H1 (cell line): ENCODE measurements at regions not wholly inside any gene's neighbourhood (a gene's known extent, or its start where the extent isn't known, plus 50 kb on each side); places are given as distances from the start of the nearest gene placed in this dataset.
"Not testable (repeated sequence)": the region's sequence is repeated elsewhere in the genome, so short reads cannot be mapped to it uniquely, and the experiment has no call there.

Experiments used
- CTCF ChIA-PET: fragments of 300-600 bp; sonication (Branson Sonifier 250); formaldehyde crosslinking; loops from one replicate; lab custom pipeline; 2021; ENCODE audit not compliant: partially characterized antibody; lab: Charles Lee
- POLR2A ChIA-PET: fragments of 300-600 bp; sonication (Branson Sonifier 250); formaldehyde crosslinking; loops from one replicate; lab custom pipeline; 2021; ENCODE audit warnings: inconsistent platforms; ENCODE audit not compliant: partially characterized antibody; lab: Charles Lee
- DNase-seq, 2 experiments: peaks; one replicate each; pipeline versions ENCODE4 v3.0.0 to v3.0.0-alpha.2; 2010 to 2022; ENCODE audit warnings: low spot score in 2 of 2, low read depth in 1 of 2, mixed read lengths in 1 of 2
- FAIRE-seq: peaks from 2 replicates; lab custom pipeline; 2011; peaks lifted over from hg19 to GRCh38; lab: Jason Lieb, UNC
- H2AFZ ChIP-seq: 2 replicates; pipeline ENCODE4 v1.8.1; 2012; ENCODE audit warnings: low read length, inconsistent platforms
- H2AK5ac ChIP-seq: 2 replicates; pipeline ENCODE4 v1.6.1; 2013; ENCODE audit warnings: low read depth, low read length
- H2BK120ac ChIP-seq: replicated peaks from 2 replicates; pipeline ENCODE3; 2013; ENCODE audit warnings: low read depth, low read length, inconsistent platforms
- H2BK12ac ChIP-seq: 2 replicates; pipeline ENCODE4 v1.6.1; 2013; ENCODE audit warnings: low read depth, low read length
- H2BK15ac ChIP-seq: 2 replicates; pipeline ENCODE4 v1.6.1; 2013; ENCODE audit warnings: low read length
- H2BK20ac ChIP-seq: 2 replicates; pipeline ENCODE4 v1.6.1; 2013; ENCODE audit warnings: low read length
- H2BK5ac ChIP-seq: 2 replicates; pipeline ENCODE4 v1.6.1; 2013; ENCODE audit warnings: low read depth, low read length
- H3K14ac ChIP-seq: 2 replicates; pipeline ENCODE4 v1.6.1; 2013; ENCODE audit warnings: inconsistent platforms; ENCODE audit not compliant: insufficient read length
- H3K18ac ChIP-seq: 2 replicates; pipeline ENCODE4 v1.6.1; 2013; ENCODE audit warnings: low read length; ENCODE audit errors: extremely low read depth
- H3K23ac ChIP-seq: 2 replicates; pipeline ENCODE4 v1.6.1; 2013; ENCODE audit warnings: inconsistent platforms; ENCODE audit not compliant: insufficient read length
- H3K23me2 ChIP-seq: 2 replicates; pipeline ENCODE4 v1.6.1; 2013; ENCODE audit warnings: low read depth, low read length
- H3K27ac ChIP-seq: 2 replicates; pipeline ENCODE4 v1.6.1; 2011; ENCODE audit warnings: low read depth, low read length, inconsistent platforms
- H3K27me3 ChIP-seq, 4 experiments: replicated peaks in 1 of 4; 1 replicate in 1 of 4; 2 replicates in 3 of 4; pipeline versions ENCODE4 v1.6.1 to v1.8.1; 2011 to 2013; ENCODE audit warnings: low read length in 3 of 4, mild to moderate bottlenecking in 3 of 4, inconsistent platforms in 2 of 4, mixed read lengths in 2 of 4, moderate library complexity in 1 of 4; ENCODE audit not compliant: control insufficient read depth in 3 of 4, insufficient read depth in 3 of 4; ENCODE audit errors: extremely low read depth in 1 of 4
- H3K36me3 ChIP-seq, 4 experiments: 2 replicates each; pipeline versions ENCODE4 v1.6.1 to v1.8.1; 2011 to 2013; ENCODE audit warnings: mild to moderate bottlenecking in 4 of 4, low read length in 3 of 4, moderate library complexity in 2 of 4, control low read depth in 1 of 4, inconsistent platforms in 1 of 4; ENCODE audit not compliant: insufficient read depth in 4 of 4, control insufficient read depth in 2 of 4
- H3K4ac ChIP-seq: replicated peaks from 2 replicates; pipeline ENCODE3; 2013; ENCODE audit warnings: low read length, low read depth, mixed read lengths, inconsistent platforms; ENCODE audit not compliant: insufficient read length
- H3K4me1 ChIP-seq, 4 experiments: replicated peaks in 1 of 4; 1 replicate in 1 of 4; 2 replicates in 3 of 4; pipeline versions ENCODE4 v1.6.1 to v1.8.1; 2011 to 2013; ENCODE audit warnings: low read length in 3 of 4, inconsistent platforms in 2 of 4, mixed read lengths in 1 of 4; ENCODE audit not compliant: insufficient read depth in 4 of 4, control insufficient read depth in 3 of 4
- H3K4me2 ChIP-seq, 2 experiments: 2 replicates each; pipeline versions ENCODE4 v1.6.1 to v1.8.1; 2011 to 2013; ENCODE audit warnings: low read depth in 2 of 2, low read length in 2 of 2, control low read depth in 1 of 2, inconsistent platforms in 1 of 2, mild to moderate bottlenecking in 1 of 2; ENCODE audit not compliant: insufficient read depth in 1 of 2
- H3K4me3 ChIP-seq, 4 experiments: fragments of 200-600, 300-600 bp in 1 of 4; sonication (generic), shearing (Covaris generic), sonication (Bioruptor Twin) in 1 of 4; 2 replicates each; pipeline versions ENCODE4 v1.5.1 to v1.8.1; 2011 to 2016; ENCODE audit warnings: low read length in 4 of 4, low read depth in 3 of 4, control low read depth in 2 of 4, inconsistent platforms in 2 of 4, mild to moderate bottlenecking in 2 of 4, mixed read lengths in 1 of 4, moderate library complexity in 1 of 4; ENCODE audit not compliant: insufficient read depth in 2 of 4; ENCODE audit errors: extremely low read depth in 1 of 4
- H3K56ac ChIP-seq: replicated peaks from 2 replicates; pipeline ENCODE3; 2013; ENCODE audit warnings: low read depth, mild to moderate bottlenecking, mixed read lengths, low read length, inconsistent platforms; ENCODE audit not compliant: insufficient read length
- H3K79me1 ChIP-seq: 2 replicates; pipeline ENCODE4 v1.6.1; 2013; ENCODE audit warnings: low read depth, low read length, control low read depth
- H3K79me2 ChIP-seq, 2 experiments: 2 replicates each; pipeline versions ENCODE4 v1.6.1 to v1.8.1; 2012 to 2013; ENCODE audit warnings: low read length in 2 of 2, mild to moderate bottlenecking in 2 of 2, inconsistent platforms in 1 of 2; ENCODE audit not compliant: insufficient read depth in 2 of 2, control insufficient read depth in 1 of 2
- H3K9ac ChIP-seq, 4 experiments: replicated peaks in 1 of 4; 1 replicate in 1 of 4; 2 replicates in 3 of 4; pipeline versions ENCODE4 v1.6.1 to v1.8.1; 2011 to 2013; ENCODE audit warnings: low read depth in 3 of 4, low read length in 3 of 4, control low read depth in 2 of 4, mild to moderate bottlenecking in 2 of 4, moderate library complexity in 2 of 4, inconsistent platforms in 1 of 4; ENCODE audit errors: extremely low read depth in 1 of 4
- H3K9me3 ChIP-seq, 2 experiments: 2 replicates each; pipeline versions ENCODE4 v1.6.1 to v1.8.1; 2012 to 2013; ENCODE audit warnings: mild to moderate bottlenecking in 2 of 2, moderate library complexity in 2 of 2, control low read depth in 1 of 2, inconsistent platforms in 1 of 2, low read depth in 1 of 2, low read length in 1 of 2, mixed read lengths in 1 of 2; ENCODE audit not compliant: insufficient read depth in 2 of 2
- H4K20me1 ChIP-seq, 2 experiments: replicated peaks in 1 of 2; 2 replicates each; pipeline versions ENCODE3 to v1.8.1; 2011 to 2013; ENCODE audit warnings: inconsistent platforms in 2 of 2, low read length in 2 of 2, mild to moderate bottlenecking in 1 of 2; ENCODE audit not compliant: insufficient read depth in 2 of 2, control insufficient read depth in 1 of 2
- H4K5ac ChIP-seq: 2 replicates; pipeline ENCODE4 v1.6.1; 2013; ENCODE audit warnings: low read length, low read depth, mixed read lengths, inconsistent platforms; ENCODE audit not compliant: insufficient read length
- H4K8ac ChIP-seq: 2 replicates; pipeline ENCODE4 v1.8.0; 2013; ENCODE audit warnings: mild to moderate bottlenecking, moderate library complexity, low read length, inconsistent platforms; ENCODE audit not compliant: insufficient read depth; ENCODE audit errors: extremely low read depth
- H4K91ac ChIP-seq: replicated peaks from 2 replicates; pipeline ENCODE3; 2013; ENCODE audit warnings: low read length, mixed read lengths, inconsistent platforms; ENCODE audit not compliant: insufficient read length
- RXRA ChIP-seq: IDR thresholded peaks from 2 replicates; pipeline ENCODE4 v1.6.1; 2011; ENCODE audit warnings: low read depth, mild to moderate bottlenecking, low read length, moderate library complexity; ENCODE audit not compliant: insufficient read depth
- ZNF274 ChIP-seq: IDR thresholded peaks from 2 replicates; pipeline ENCODE4 v1.7.0; 2012; ENCODE audit warnings: low read length, borderline replicate concordance; ENCODE audit errors: extremely low read depth
- whole genome bisulfite sequencing, 2 experiments: shearing (Covaris generic) in 1 of 2; methylation state at CpG; one replicate each; pipeline versions ENCODE4 v1.1.6 to v1.1.7; 2013 to 2015; ENCODE audit warnings: low lambda C conversion rate in 2 of 2, mixed read lengths in 2 of 2, inconsistent platforms in 1 of 2, low coverage in 1 of 2, missing lambda C conversion rate in 1 of 2; ENCODE audit not compliant: insufficient replicate concordance in 2 of 2, insufficient coverage in 1 of 2, insufficient read length in 1 of 2; ENCODE audit errors: extremely low coverage in 1 of 2, missing lambda C conversion rate in 1 of 2; 5-methylcytosine and 5-hydroxymethylcytosine counted together

DNA sequence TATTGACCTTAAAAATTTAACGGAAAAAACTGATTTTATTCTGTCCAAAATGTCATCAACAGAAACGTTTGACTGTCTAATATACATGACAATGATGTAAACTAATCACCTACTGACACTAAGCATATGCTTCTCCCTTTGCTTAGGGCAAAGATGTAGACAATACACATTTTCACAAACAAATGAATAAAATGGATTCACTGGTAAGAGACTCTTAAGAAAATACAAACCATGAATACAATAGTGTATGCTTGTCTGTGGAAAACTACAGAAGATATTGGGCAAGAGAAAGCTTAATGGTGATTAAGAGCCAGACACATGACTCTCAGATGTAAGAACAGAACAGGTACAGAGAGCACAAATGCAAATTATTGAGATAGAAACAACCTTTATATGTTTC is 1248.7 kb downstream of the FSCB start:
- 58% methylated on average over 2 of the region's 2 CpGs; no CpG with 5 or more reads in 1 of the 2 experiments for WGBS, 2 experiments

DNA sequence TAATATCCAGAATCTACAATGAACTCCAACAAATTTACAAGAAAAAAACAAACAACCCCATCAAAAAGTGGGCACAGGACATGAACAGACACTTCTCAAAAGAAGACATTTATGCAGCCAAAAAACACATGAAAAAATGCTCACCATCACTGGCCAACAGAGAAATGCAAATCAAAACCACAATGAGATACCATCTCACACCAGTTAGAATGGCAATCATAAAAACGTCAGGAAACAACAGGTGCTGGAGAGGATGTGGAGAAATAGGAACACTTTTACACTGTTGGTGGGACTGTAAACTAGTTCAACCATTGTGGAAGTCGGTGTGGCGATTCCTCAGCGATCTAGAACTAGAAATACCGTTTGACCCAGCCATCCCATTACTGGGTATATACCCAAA is 1250.1 kb downstream of the FSCB start:
- H3K36me3 ChIP-seq, H3K9me3 ChIP-seq, H4K20me1 ChIP-seq, H3K27ac ChIP-seq, H2BK5ac ChIP-seq, H3K27me3 ChIP-seq, H3K23me2 ChIP-seq, H4K91ac ChIP-seq, H2AFZ ChIP-seq, H3K4me1 ChIP-seq, H3K14ac ChIP-seq, H3K9ac ChIP-seq, H3K4me3 ChIP-seq, H2AK5ac ChIP-seq, CTCF ChIA-PET, H2BK12ac ChIP-seq, POLR2A ChIA-PET, H3K79me1 ChIP-seq, H3K56ac ChIP-seq, H3K4ac ChIP-seq, H4K5ac ChIP-seq, H3K79me2 ChIP-seq, H2BK120ac ChIP-seq, H2BK20ac ChIP-seq, DNase-seq, FAIRE-seq, H3K18ac ChIP-seq, H3K23ac ChIP-seq, H4K8ac ChIP-seq, H3K4me2 ChIP-seq, H2BK15ac ChIP-seq: not testable (repeated sequence)
- WGBS, 2 experiments = 90% methylated on average over 5 of the region's 5 CpGs; no CpG with 5 or more reads in 1 of the 2 experiments

More for the DNA sequence above, 1248.7 kb downstream of the FSCB start:
- no peak overlapping the region for H3K14ac ChIP-seq
- H3K9ac ChIP-seq = no peak overlapping the region
- no peaks in the 10 kb centered on the region for H3K23me2 ChIP-seq
- H2BK5ac ChIP-seq = no peak overlapping the region
- 0 out of 7 replicates have a peak, but pooled peaks cover 0 to 2% (median 0%) of the 10 kb centered on the region in 4 experiments for H3K4me1 ChIP-seq
- no peak overlapping the region for H3K18ac ChIP-seq
- no peaks in the 10 kb centered on the region for H3K36me3 ChIP-seq
- no peaks in the 10 kb centered on the region for H3K27me3 ChIP-seq
- H2BK15ac ChIP-seq = no peak overlapping the region
- no peak overlapping the region for H2BK120ac ChIP-seq
- FAIRE-seq = no peak
- H4K20me1 ChIP-seq = no peaks in the 10 kb centered on the region
- TF ChIP-seq ZNF274 = no peak
- TF ChIP-seq RXRA = no peak
- no peak overlapping the region for H3K27ac ChIP-seq
- no peak overlapping the region for H2AK5ac ChIP-seq
- H3K79me1 ChIP-seq = no peaks in the 10 kb centered on the region
- POLR2A ChIA-PET = no interaction called here
- no peak overlapping the region for H3K23ac ChIP-seq
- H4K91ac ChIP-seq = no peak overlapping the region
- peaks cover 4 to 6% of the 10 kb centered on the region in 2 experiments; a peak in 2 of 4 replicates for H3K9me3 ChIP-seq
- no peak overlapping the region for H3K56ac ChIP-seq
- no peak overlapping the region for H3K4me2 ChIP-seq
- no peak overlapping the region for H3K4ac ChIP-seq
- H4K8ac ChIP-seq = no peak overlapping the region
- no peak overlapping the region for H4K5ac ChIP-seq
- no peak overlapping the region for H3K4me3 ChIP-seq
- H2BK20ac ChIP-seq = no peak overlapping the region
- H2BK12ac ChIP-seq = no peak overlapping the region
- no peak overlapping the region for H2AFZ ChIP-seq
- H3K79me2 ChIP-seq = no peaks in the 10 kb centered on the region
- DNase-seq = no peak
- CTCF ChIA-PET = no interaction called here
